Endodermal cell (in vitro differentiated cells): ENCODE measurements at regions not wholly inside any gene's neighbourhood (a gene's known extent, or its start where the extent isn't known, plus 50 kb on each side); places are given as distances from the start of the nearest gene placed in this dataset.

Source experiments
- DNase-seq: peaks from one replicate; pipeline ENCODE4 v3.0.0-alpha.2; 2017
- H3K27ac ChIP-seq: 2 replicates; pipeline ENCODE4 v1.5.1; 2013; ENCODE audit warnings: mild to moderate bottlenecking, low read depth, low read length, moderate library complexity
- H3K27me3 ChIP-seq: 2 replicates; pipeline ENCODE4 v1.6.1; 2013; ENCODE audit warnings: mild to moderate bottlenecking, low read length, moderate library complexity; ENCODE audit not compliant: insufficient read depth, control insufficient read depth, poor library complexity, severe bottlenecking
- H3K36me3 ChIP-seq: 2 replicates; pipeline ENCODE4 v1.7.0; 2013; ENCODE audit warnings: mild to moderate bottlenecking, low read length, moderate library complexity; ENCODE audit not compliant: control insufficient read depth, insufficient read depth
- H3K4me1 ChIP-seq: one replicate; pipeline ENCODE4 v1.7.0; 2013; ENCODE audit warnings: low read length; ENCODE audit not compliant: control insufficient read depth, insufficient read depth
- H3K4me3 ChIP-seq: 2 replicates; pipeline ENCODE4 v1.5.1; 2013; ENCODE audit warnings: mild to moderate bottlenecking, low read length, moderate library complexity
- H3K9ac ChIP-seq: 2 replicates; pipeline ENCODE4 v1.6.1; 2013; ENCODE audit warnings: mild to moderate bottlenecking, low read length, moderate library complexity; ENCODE audit not compliant: poor library complexity, severe bottlenecking; ENCODE audit errors: extremely low read depth
- H3K9me3 ChIP-seq: 2 replicates; pipeline ENCODE4 v1.6.1; 2013; ENCODE audit warnings: mild to moderate bottlenecking, low read length, moderate library complexity; ENCODE audit not compliant: control insufficient read depth
- H3K27ac Mint-ChIP-seq: 2 replicates; pipeline ENCODE4 v1.8.0; 2020; ENCODE audit warnings: mixed read lengths
- H3K27me3 Mint-ChIP-seq: 2 replicates; pipeline ENCODE4 v1.8.0; 2021; ENCODE audit warnings: mild to moderate bottlenecking, mixed read lengths; ENCODE audit not compliant: insufficient read depth
- H3K36me3 Mint-ChIP-seq: 2 replicates; pipeline ENCODE4 v1.8.0; 2020; ENCODE audit warnings: low read depth, mixed read lengths
- H3K4me1 Mint-ChIP-seq: 2 replicates; pipeline ENCODE4 v1.8.0; 2020; ENCODE audit warnings: mixed read lengths
- H3K4me3 Mint-ChIP-seq: 2 replicates; pipeline ENCODE4 v1.8.0; 2020; ENCODE audit warnings: mild to moderate bottlenecking, moderate library complexity, mixed read lengths
- H3K9me3 Mint-ChIP-seq: 2 replicates; pipeline ENCODE4 v1.8.0; 2020; ENCODE audit warnings: mild to moderate bottlenecking, mixed read lengths
- CTCF ChIP-seq: fragments of 200-600 bp; sonication (generic); conservative IDR thresholded peaks from 2 replicates; pipeline ENCODE4 v1.5.0; 2021; ENCODE audit warnings: antibody characterized with exemption, mild to moderate bottlenecking
- WGBS, 2 experiments: methylation state at CpG; one replicate each; pipeline versions ENCODE4 v1.1.5 to v1.1.7; 2013; ENCODE audit warnings: missing lambda C conversion rate in 2 of 2, mixed read lengths in 1 of 2; ENCODE audit not compliant: insufficient coverage in 1 of 2, insufficient read length in 1 of 2; 5-methylcytosine and 5-hydroxymethylcytosine counted together

GRCh38 chr2:147045113-147045512, 799.7 kb upstream of the ACVR2A start:
- no peak overlapping the region for H3K27ac ChIP-seq
- no peaks in the 10 kb centered on the region for H3K27me3 ChIP-seq
- no peak overlapping the region for H3K9ac ChIP-seq
- Mint-ChIP-seq H3K36me3 (no peaks in the 10 kb centered on the region), H3K4me1 (peaks cover 9% of the 10 kb centered on the region), H3K9me3 (no peaks in the 10 kb centered on the region), H3K27me3 (no peaks in the 10 kb centered on the region), H3K4me3 (no peak overlapping the region), H3K27ac (peak overlapping the region; percentile 73)
- WGBS, 2 experiments = 38 to 52% methylated on average over 2 of the region's 2 CpGs
- peak; percentile 92 for TF ChIP-seq CTCF
- no peaks in the 10 kb centered on the region for H3K36me3 ChIP-seq
- DNase-seq = peak; percentile 92
- no peaks in the 10 kb centered on the region for H3K9me3 ChIP-seq
- H3K4me3 ChIP-seq = no peak overlapping the region
- no peaks in the 10 kb centered on the region for H3K4me1 ChIP-seq

- Histone ChIP-seq H3K27me3 (no peaks in the 10 kb centered on the region), H3K9me3 (no peaks in the 10 kb centered on the region), H3K4me1 (no peaks in the 10 kb centered on the region), H3K36me3 (no peaks in the 10 kb centered on the region), H3K27ac (no peak overlapping the region), H3K9ac (no peak overlapping the region), H3K4me3 (no peak overlapping the region)
- Mint-ChIP-seq H3K4me1 (peaks cover 9% of the 10 kb centered on the region), H3K4me3 (no peak overlapping the region), H3K36me3 (no peaks in the 10 kb centered on the region), H3K27ac (no peak overlapping the region), H3K9me3 (no peaks in the 10 kb centered on the region), H3K27me3 (no peaks in the 10 kb centered on the region)
- no CpG with 5 or more reads among the region's 1 CpG for WGBS, 2 experiments
- TF ChIP-seq CTCF = no peak
- no peak for DNase-seq
Observed at GRCh38 chr2:147041121-147041494, 803.7 kb upstream of the ACVR2A start.

- peak; percentile 54 for TF ChIP-seq CTCF
- no peak for DNase-seq
- no peak overlapping the region for H3K27ac Mint-ChIP-seq
- no peaks in the 10 kb centered on the region for H3K27me3 Mint-ChIP-seq
- Histone ChIP-seq H3K4me3 (no peak overlapping the region), H3K9ac (no peak overlapping the region), H3K27ac (no peak overlapping the region), H3K27me3 (no peaks in the 10 kb centered on the region), H3K9me3 (no peaks in the 10 kb centered on the region), H3K36me3 (no peaks in the 10 kb centered on the region), H3K4me1 (no peaks in the 10 kb centered on the region)
- H3K4me1 Mint-ChIP-seq = peaks cover 5% of the 10 kb centered on the region
- H3K9me3 Mint-ChIP-seq = no peaks in the 10 kb centered on the region
- H3K36me3 Mint-ChIP-seq = no peaks in the 10 kb centered on the region
- H3K4me3 Mint-ChIP-seq = no peak overlapping the region
- WGBS, 2 experiments = 80 to 91% methylated on average over 1 of the region's 1 CpG
Observed at GRCh38 chr2:147040298-147041120, 804.3 kb upstream of the ACVR2A start.
